NCI-H2029 (cell line): ENCODE measurements at regions not wholly inside any gene's neighbourhood (a gene's known extent, or its start where the extent isn't known, plus 50 kb on each side); places are given as distances from the start of the nearest gene placed in this dataset.
"Not testable (repeated sequence)": the region's sequence is repeated elsewhere in the genome, so short reads cannot be mapped to it uniquely, and the experiment has no call there.

Source experiments
- DNase-seq: peaks from one replicate; lab custom pipeline; 2025; lab: John Stamatoyannopoulos, UW

GRCh38 chr14:35988550-35988949 is 162.4 kb downstream of the BRMS1L start:
- no peak for DNase-seq

DNA sequence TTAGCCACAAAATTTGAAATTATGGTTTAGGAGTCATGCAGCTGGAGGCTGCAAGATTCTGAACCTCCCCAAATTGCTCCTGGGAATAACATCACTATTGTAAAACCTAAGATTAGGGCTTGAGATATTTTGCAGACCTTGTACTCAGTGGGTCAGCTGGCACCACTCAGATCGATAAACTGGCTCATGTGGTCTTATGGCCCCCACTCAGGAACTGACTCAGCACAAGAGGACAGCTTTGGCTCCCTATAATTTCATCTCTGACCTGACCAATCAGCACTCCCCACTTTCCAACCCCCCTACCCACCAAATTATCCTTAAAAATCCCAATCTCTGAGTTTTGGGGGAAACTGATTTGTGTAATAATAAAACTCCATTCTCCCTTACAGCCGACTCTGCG is 161.6 kb downstream of the BRMS1L start:
- no peak for DNase-seq

DNA sequence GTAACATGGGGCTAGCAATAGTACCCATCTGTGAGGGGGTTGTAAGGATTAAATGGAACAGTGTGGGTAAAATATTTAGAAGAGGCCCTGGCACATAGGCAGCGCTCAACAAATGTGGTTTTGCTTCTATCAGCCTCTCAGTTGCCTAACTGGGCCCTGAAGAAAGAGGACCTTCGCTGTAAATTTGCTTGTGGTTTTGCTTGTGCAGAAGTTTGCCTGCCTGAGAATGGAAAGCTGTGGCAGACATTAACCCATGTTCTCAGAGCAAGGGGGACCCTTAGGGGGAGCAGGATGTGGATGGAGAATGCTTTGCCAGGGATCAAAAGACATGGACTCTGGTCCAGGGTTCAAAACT is 160.1 kb downstream of the BRMS1L start:
- no peak for DNase-seq

DNA sequence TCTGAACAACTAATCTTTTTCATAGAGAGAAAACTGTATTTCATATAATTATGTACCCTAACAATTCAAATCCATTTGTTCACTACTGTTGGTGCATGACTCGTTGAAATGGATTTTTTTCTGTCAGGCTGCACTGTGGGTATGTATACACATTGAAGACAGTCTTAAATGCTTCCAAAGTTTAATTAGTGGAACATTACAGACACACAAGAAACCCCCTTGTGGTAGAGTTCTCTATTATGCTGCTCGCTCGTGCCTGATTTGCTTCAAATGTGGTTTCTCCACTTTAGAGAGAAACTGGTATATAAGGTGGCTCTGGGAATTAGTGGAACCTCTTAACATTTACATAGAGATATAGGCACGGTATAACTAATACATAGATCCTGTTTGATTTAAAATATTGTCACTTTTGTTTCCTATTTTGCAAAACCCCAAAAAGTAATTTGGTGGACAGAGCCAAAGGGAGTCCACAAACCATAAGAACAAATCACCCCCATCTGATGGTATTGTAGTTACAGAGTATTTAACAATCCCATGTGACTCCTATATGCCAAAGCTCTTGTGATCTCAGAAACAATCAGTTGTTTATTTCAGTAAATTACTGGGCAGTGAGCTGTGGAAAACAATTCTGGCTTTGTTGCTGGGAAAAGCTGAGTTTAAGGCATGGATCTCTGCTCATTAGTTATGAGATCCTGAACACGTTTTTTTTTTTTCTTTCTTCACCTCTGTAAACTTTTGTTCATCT is 159.5 kb downstream of the BRMS1L start:
- DNase-seq = no peak

DNA sequence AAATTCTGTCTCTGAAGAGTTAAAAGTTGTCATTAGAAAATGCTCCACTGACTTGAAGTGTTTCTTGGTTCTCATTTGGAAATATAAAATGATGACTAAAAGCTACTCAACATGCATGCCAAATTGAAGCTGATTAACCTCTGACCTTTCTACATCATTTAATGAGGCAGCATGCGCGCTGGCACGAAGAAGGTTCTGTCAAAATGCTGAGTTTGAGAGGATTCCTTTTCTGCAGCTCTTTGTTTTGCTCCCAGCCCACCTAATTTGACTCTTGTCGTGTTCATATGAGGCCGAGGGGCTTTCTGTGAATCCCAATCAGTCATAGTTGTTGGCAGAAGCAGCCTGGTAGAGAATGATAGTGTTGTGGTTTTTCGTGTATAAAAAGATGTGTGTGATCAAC is 153.4 kb downstream of the BRMS1L start:
- no peak for DNase-seq

DNA sequence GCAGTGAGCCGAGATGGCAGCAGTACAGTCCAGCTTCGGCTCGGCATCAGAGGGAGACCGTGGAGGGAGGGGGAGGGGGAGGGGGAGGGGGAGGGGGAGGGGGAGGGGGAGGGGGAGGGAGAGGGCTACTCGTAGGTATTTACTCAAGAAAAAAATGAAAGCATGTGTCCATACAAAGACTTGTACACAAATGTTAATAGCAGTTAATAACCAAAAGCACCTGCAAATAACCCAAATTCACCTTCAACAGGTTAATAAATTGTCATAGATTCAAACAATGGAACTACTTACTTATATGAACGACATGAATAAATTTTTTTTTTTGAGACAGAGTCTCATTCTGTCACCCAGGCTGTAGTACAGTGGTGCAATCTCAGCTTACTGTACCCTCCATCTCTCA is 152.4 kb downstream of the BRMS1L start:
- DNase-seq = peak; percentile 53

DNA sequence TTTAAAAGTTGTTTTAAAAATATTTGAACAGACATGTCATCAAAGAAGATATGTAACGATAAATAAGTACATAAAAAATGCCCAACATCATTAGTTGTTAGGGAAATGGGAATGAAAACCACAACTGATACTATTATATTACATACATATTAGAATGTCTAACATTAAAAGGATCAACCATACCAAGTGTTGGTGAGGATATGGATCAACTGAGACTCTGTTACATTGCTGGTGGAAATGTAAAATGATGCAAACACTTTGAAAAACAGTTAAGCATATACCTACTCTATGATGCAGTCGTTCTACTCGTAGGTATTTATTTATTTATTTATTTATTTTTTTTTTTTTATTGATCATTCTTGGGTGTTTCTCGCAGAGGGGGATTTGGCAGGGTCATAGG is 149.7 kb downstream of the BRMS1L start:
- no peak for DNase-seq

DNA sequence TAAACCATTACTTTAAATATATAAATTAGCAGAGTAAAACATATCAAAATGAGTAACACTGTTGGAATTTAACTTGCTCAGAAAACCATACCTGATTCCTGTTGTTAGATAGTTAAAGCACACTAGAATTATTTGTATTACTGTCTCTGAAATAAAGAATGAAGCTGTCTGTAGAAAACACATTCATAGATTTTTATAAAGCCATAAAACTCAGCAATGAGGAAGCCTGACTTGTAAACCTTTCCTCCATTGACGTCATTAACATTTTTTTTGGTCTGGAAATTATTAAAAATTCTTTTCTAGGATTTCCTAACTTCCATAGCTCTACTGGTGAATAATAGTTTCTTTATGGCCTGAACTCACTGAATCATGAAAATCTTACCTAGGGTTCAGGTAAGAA is 147.6 kb downstream of the BRMS1L start:
- no peak for DNase-seq

GRCh38 chr14:35971965-35972630 is 146.0 kb downstream of the BRMS1L start:
- DNase-seq = no peak

DNA sequence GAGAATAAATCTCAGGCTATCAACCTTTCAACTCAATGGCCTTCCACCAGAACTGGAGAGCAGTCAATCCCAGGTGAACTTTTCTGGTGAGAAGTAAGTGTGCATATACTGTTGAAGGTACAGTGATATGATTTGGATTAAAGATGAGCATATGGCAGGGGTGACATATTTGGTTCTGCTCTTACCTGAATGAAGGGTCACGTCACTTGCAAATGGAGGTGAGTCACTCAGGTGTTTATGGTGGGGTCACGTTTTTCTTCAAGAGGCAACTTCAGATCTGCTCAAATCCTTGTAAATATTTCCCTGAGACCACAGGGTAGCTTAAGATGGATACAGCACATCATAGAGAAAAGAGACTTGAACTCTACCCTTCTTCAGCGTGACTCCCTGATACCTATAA is 143.2 kb downstream of the BRMS1L start:
- no peak for DNase-seq

DNA sequence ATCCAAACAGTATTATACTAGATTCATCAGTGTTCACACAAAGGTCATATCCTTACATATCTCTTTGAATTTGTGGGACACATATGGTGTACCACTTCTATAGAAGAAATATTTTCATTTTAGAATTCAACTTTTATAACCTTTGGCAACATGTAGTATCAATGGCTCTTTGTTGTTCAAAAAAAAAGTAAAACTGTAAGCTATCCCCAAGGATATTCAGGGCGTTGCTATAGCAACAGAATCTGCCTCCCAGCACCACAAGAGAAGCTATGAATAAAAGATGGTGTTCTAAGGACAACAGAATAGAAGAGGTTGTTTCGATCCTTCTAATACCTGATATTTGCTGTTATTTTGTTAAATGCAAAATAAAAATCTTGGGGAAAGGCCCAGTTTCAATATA is 139.3 kb downstream of the BRMS1L start:
- no peak for DNase-seq

DNA sequence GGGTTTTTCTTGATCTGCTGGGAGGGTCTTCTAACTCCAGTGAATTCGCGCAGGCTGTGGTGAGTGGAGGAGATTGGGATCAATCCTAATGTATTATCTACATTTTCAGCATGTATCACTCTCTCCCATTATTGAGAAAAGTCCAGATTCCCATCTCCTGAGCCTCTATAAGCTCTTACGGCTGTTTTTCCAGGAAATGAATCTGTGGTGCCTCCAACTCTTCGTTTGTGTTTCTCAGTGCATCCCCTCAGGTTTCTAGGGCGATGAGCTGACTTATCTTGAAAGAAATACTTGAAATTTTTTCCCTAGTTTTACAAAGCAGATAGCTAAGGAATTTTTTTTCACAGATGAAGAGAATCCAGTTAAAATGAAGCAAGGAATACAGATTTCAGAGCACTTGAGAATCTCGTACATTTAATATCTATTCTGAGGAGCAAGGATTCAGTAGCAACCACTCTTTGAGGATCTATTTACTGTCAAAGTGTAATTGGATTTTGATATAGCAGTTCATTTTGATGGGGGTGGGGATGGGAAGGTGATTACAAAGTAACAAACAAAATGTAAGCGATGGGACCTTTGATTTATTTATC is 138.7 kb downstream of the BRMS1L start:
- no peak for DNase-seq

DNA sequence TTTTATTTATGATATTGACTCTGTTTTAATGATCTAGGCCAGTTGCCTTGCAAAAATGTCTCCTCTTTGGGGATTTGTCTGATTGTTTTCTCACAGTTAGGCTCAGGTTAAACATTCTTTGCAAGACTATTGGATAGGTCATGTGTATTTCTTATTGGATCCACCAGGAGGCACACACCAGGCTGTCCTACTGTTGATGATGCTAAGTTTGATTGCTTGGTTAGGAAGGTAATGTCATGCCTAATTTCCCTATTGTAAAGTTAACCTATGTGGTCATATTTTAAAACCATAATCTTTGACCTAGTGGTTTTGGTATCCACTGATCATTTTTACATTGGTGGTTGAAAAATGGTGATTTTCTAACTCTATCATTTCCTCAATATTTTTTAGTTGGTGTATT is 137.1 kb downstream of the BRMS1L start:
- no peak for DNase-seq

DNA sequence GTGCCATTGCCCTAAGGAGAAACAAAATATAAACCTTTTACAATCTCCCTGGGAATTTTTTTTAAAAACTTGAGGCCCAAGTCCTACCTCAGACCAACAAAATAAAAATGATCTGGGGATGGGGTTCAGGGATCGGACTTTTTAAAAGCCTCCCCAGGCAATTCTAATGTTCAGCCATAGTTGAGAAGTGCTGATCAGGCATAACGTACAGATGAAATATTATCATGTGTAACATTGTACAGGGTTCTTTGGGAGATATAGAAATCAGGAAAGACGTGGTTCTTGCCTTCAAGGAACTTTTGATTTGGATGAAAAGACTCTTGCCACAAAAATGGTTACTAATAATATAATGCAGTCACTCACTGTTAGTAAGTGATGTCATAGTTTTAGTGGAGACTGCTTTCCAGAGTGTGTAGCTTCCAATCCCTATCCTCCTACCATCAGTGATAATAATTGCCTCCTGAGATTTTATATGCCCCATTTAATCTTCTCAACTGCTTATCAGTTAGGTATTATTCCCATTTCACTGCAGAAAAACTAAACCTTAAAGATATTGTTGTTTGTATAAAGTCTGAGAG is 135.6 kb downstream of the BRMS1L start:
- DNase-seq = no peak

DNA sequence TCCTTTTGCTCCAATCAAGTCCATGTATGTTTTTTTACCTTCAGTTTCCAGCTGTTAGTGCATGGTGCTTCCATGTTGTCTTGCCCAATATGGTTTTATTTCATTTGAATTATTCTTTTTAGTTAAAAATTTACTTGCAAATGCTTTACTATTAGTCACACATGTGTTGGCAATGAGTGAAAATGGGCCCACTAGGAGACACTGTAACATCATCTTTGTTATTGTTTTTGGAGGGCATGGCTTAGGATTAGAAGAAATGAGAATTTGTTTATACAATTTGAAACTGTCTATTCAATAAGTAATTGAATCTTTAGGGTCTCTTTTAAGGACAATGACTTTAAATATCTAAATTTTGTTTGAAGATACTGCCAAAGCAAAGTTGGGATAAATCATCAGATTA is 133.7 kb downstream of the BRMS1L start:
- no peak for DNase-seq

DNA sequence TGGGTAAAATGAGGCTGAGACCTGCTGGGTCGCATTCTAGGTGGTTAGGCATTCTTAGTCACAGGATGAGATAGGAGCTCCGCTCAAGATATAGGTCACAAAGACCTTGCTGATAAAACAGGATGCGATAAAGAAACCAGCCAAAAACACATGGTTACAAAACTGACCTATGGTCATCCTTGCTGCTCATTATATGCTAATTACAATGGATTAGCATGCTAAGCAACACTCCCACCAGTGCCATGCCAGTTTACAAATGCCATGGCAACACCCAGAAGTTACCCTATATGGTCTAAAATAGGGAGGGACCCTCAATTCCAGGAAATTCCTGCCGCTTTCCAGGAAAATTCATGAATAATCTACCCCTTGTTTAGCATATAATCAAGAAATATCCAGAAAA is 132.4 kb downstream of the BRMS1L start:
- DNase-seq = no peak

DNA sequence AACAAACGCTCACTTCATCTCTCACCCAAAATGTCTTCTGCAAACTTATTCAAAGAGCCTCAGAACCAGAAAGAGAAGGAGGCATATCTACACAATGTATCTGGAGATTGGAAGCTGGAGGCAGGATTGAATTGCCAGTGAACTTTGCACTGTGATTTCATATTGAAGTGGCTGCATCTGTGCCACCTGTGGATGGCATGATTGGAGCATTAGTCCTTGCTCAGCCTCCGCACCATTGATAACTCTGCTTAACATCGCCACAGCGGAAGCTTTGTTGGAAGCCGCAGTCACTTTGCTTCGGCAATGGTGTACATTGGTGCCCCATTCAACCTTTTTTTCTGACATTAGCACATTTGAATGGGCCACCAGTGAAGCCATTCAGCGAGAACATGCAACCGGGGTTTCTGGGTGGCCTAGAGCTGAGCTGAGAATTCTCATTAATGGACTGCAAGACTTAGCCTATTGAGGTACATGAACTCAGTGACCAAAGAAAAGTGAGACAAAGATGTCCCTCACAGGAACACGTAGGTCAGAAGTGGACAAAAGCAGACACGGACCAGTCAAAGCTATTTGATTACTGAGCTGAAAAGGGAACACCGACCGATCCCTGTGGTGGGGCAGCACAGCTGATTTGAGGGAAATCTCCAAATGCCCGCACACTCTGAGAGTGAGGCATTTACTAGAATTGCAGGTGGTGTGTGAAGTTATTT is 130.4 kb downstream of the BRMS1L start:
- no peak for DNase-seq

DNA sequence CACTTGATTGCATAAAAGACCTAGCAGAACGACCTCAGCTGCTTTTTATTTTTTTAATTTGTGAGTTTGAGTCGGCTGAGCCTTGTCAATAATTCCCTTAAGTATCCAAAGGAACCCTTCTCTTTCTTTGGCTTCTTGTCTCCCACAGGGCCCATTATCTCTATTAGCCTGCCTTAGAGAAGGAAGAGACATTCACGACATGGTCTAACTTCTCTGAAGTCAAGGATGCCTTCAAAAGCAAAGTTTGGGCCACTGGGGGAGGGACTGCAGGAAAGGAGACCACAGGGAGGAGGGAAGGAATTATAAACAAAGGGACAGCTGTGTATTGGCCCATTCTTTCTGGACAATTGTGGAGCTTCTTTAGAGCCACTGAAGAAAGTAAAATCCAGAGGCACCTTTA is 126.4 kb downstream of the BRMS1L start:
- DNase-seq = no peak

GRCh38 chr14:35949920-35950513 is 123.9 kb downstream of the BRMS1L start:
- DNase-seq = peak; percentile 99

DNA sequence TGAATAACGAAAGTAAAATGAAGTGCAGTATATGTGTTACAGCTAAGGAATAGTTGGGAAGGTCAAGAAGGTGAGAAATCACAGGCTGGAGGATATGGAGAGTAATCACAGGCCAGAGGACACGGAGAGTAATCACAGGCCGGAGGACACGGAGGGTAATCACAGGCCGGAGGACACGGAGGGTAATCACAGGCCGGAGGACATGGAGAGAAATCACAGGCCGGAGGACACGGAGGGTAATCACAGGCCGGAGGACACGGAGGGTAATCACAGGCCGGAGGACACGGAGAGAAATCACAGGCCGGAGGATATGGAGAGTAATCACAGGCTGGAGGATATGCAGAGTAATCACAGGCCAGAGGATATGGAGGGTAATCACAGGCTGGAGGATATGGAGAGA is 121.8 kb downstream of the BRMS1L start:
- not testable (repeated sequence) for DNase-seq

GRCh38 chr14:35944847-35945246 is 118.7 kb downstream of the BRMS1L start:
- peak; percentile 98 for DNase-seq

DNA sequence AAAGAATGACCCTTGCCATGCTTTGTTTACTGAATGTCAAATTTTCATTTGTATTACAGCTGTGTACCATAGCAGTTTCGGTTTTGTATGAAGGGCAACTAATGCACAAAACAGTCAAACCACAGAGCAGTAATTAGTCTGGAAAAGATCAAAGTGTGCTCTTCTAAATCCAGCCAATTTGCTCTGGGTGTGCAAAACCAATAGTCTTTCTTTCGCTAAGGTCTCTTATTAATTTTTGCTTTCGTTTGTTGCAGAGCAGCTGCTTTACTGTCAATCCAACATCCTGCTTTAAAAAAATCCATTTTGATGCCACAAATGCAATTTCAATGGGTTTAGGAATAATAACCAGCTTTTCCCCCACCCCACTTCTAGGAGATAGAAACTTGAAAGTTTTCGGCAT is 114.2 kb downstream of the BRMS1L start:
- DNase-seq = no peak
